Ecto neural progenitor cell (in vitro differentiated cells): ENCODE measurements at regions not wholly inside any gene's neighbourhood (a gene's known extent, or its start where the extent isn't known, plus 50 kb on each side); places are given as distances from the start of the nearest gene placed in this dataset.
A peak's percentile ranks its signal among the peaks of the same experiment; 100 is the strongest.
"Not testable (repeated sequence)": the region's sequence is repeated elsewhere in the genome, so short reads cannot be mapped to it uniquely, and the experiment has no call there.

Source experiments
- DNase-seq: peaks from one replicate; pipeline ENCODE4 v3.0.0-alpha.2; 2018; ENCODE audit warnings: low spot score

DNA sequence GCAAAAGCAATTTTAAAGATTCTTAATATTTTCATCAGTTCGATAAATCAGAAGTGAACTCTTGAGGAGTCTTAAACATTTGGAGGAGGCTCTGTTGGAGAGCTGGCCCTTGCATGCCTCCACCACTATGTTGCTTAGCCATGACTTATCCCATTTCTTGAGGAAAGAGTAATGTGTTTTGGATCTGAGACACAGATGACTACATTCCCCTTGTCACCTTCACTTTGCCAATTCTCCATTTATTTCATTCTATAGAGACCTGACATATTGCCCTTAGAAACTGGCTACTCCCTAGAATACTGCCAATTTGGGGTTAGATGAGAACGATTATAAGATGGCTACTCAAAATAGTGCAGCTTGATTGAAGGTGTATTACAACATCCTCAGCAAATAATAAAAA lies 157.4 kb upstream of the TMEM260 start:
- DNase-seq: no peak

DNA sequence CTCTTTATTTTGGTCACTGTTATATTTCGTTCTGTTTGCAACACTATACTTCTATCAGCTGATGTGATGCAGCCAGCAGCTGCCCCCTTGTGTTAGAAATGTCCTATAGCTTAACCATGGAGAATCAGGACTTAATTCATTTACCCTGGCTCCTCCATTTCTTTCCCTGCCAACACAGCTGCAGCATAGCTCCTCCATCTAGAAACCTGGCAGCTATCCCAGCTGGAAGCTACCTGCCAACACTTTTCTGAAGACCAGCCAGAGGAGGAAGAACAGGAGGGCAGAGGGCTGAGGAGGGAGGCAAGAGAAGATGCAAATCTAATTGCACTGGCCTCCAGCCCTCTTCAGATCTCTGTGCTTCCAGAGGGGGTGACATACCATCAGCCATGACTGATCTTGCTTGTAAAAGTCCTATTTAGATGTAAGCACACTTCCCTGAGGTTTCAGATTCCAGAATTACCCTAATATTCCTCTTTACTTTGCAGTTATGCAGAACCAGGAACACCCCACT lies 156.8 kb upstream of the TMEM260 start:
- no peak for DNase-seq

DNA sequence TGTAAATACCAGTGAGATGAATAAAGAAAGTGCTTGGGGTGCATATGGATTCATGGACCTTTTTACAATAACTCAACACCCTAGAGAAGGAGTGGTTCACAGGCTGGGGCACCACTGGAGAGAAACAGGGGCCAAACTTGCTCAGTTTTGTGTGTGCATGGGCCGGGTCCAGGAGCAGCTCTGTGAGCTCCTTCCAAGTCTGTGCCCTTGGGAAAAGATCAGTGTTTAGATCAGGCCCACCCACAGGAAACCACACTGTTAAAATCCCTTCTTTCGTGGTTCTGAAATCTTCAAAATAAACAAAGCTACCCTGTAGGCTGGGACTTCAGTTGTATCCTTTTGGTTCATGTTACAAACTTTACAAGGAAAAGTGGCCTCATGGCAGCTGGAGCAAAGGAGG lies 156.1 kb upstream of the TMEM260 start:
- DNase-seq: no peak

DNA sequence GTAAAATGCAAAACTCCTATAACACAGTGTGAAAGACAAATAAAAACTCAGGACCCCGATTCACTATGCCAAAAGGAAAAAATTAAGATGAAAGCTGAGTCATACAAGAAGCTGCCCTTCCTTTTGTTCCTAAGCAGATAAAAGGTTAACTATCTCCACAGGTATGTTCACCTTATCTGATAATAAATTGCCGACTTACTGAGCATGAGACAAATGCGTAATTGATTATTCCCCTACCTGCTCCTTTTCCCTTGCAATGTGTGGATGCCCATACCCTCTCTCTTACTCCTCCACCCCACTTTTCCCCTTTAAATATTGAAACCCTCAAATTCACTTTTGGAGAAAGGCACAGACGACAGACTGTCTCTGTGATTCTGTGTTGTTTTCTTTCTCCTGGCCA lies 148.6 kb upstream of the TMEM260 start:
- DNase-seq: no peak

DNA sequence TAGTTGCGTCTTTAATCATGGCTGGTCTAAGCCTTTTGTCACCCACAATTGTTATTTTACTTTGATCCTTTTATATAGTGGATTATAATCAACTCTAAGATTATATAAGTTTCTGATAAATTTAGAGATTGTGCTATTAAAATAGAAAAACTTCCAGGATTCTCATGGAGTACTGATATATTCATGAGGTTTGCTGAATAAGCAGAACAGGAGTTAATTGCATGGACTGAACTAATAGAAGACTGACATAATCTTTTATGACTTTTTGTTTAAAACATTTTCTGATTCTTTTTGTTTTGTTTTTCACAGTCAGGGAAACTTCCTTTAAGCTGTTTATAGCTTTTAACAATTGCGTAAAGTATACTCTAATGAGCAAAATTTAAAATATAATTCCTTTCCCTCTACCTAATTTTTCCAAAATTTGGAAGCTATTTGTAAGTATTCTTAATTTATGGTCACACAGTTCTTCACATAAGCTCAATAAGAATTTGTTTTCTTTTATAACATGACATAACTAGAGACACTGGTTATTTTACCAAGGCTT lies 129.9 kb upstream of the TMEM260 start:
- no peak for DNase-seq

DNA sequence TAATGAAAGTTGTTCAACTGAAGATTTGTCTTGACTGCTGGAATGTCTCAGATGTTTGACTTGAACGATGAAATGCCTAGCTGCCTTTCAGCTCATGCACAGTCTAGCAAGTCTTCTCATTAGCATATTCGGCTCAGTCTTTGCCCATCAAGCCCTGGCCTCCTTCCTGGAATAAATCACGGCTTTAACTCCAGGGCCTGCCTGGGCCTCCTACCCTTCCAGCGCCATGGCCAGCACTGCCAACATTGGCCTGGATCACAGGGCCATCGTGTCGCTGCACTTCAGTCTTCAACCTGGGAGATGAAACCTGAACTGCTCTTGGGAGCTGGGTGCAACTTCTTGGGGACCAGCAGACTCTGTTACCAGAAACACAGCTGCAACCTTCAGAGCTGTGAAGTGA lies 126.7 kb upstream of the TMEM260 start:
- DNase-seq: no peak

DNA sequence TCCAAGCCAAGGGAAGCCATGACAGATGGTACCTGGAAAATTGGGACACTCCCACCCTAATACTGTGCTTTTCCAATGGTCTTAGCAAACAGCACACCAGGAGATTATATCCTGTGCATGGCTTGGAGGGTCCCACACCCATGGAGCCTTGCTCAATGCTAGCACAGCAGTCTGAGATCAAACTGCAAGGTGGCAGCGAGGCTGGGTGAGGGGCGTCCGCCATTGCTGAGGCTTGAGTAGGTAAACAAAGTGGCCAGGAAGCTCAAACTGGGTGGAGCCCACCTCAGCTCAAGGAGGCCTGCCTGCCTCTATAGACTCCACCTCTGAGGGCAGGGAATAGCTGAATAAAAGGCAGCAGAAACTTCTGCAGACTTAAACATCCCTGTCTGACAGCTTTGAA lies 124.9 kb upstream of the TMEM260 start:
- not testable (repeated sequence) for DNase-seq

DNA sequence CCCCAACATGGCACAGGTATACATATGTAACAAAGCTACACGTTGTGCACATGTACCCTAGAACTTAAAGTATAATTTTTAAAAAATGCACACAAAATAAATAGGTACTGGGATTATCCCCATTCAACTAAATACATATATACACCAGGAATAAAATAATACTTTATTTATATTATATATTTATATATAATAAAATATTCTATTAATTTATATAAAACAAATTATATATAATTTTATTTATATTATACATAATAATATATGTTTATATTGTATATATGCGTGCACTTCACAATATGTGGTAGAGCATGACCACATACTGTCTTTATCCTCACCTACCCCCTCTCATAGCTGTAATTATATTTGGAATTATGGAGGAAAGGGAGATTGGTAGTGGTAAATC lies 119.1 kb upstream of the TMEM260 start:
- no peak for DNase-seq

DNA sequence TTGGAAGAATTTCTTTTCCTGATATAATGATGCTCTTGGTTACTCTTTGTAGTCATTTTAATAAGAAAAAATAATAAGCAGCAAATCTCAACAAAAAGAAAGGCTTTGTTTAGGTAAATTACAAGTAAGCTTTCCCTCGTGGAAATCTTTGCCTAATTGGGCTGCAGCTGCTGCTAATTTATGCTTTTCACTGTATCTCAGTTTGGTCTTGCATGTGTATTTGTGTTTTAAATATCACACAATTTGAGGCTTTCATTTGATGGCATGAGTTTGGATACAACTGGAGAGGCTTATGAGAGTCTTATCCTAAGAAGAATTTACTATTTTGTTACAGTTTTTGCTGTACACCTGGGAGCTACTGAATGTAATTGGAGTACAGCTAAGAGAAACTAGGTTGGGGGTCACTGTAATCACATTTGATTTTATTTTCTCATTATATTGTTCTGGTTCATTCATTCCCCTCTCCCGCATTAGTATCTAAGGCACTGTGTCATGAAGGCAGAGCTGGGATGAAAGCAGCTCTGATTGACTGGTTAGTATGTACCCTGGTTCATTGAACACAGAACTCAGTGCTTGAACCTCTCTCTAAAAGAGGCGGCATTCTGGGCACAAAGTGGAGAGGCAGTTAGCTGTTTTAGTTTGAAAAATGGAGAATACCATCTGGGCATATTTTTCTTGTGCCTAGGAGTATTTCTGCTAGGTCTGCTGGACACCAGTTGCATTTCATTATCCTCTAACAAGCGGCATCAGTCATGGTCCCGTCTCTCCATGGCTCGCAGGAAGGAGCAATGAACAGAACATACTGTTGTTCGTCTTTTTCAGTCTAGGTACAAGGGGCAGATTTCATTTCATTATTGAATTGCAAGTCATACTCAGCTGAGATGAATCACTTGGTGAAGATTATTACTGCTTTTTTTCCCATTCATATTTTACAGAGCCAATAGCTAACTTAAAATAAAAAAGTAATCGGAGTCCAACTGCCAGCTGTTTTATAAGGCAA lies 118.0 kb upstream of the TMEM260 start:
- DNase-seq: no peak

DNA sequence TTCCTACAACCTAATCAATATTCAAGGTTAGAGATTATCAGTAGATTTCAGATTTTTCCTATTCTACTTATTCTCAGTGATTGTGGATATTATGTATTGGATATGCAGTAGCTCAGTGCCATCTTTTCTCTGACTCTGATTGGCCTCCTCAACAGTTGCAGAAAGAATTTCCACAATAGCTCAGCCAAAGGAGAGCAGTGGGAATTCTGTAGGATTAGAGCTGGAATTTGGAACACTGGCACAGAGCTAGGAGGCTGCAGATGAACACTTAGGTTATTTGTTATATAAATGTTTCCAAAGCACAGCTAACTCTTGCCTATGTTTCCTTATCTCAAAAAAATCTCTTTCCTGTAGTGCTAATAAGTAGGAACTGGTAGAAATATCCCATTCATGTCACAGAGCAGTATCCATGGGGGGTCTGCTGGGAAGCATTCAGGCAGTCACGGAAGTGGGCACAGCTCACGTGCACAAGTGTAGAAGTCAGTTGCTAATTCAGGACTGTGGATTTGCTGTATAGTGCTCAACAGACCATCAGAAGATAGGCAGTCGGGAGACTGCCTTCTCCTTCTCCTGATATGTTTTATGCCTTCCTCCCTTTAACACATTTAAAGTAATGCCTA lies 116.2 kb upstream of the TMEM260 start:
- DNase-seq: no peak

DNA sequence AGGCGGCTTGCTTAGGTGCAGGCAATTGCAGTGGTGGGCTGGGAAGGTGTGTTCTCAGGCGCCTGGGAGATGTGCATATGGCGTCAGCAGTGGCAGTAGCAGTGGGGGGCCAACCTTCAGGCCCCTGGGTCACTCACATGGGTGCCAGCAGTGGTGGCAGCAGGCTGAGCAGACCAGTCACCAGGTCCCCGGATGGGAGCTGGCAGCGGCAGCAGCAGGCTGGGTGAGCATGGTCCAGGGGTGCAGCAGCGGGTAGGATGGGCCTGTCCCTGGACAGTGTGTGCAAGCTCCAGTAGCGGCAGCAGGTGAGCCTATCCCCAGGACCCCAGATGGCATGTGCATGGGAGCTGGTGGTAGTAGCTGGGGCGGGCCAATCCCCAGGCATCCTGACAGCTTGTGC lies 108.5 kb upstream of the TMEM260 start:
- no peak for DNase-seq

DNA sequence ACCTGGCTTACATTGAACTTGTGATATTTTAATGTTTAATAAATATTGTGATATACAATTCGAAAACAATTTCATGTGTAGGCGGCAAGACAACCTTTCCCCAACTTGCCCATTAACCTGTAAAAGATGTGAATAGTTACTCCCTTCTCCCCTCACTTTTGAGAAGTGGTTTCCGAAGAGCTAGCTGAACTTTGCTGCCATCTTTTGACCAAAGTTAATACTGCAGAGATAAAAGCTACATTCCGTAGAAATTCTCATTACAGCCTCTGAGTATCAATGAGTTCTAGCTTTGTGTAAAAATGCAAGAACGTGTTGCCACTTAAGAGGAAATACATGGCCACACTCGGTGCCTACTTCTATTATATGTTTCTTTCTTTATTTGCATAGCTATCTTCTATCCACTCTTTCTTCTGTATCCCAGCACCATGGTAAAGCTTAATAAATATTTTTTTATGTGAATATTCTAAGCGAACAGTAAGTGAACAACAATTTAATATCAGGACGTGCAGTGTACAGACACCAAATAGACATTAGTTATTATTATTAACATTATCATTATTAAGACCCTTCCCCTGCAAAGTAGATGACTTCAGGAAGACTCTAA lies 105.1 kb upstream of the TMEM260 start:
- DNase-seq: no peak

DNA sequence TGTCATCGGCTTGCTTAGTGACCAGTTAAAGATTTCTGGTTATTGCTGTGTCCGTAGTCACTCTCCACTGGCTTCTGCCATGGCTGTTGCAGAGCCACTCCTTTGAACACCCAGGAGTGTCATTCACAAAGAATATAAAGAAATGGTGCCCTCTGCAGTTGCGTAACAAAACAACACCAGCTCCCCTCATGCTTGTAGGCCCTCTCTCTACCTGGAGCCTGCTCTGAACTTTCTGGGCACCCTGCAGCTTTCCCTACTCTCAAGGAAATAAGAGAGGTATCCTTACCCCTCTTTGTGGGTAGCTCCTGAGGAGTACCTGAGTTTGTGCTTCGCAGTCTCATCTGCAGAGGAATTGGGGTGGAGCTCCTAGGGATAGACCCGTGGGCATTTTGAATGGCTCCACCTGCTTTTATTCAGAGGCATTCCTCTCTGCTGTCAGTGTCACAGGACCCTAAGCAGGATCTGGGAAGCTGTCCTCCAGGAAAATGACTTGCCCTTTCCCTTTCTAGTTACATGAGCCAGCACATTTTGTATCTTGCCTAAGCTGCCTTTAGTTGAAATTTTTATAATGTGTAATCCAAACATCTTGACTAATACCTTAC lies 97.2 kb upstream of the TMEM260 start:
- DNase-seq: peak; percentile 60

DNA sequence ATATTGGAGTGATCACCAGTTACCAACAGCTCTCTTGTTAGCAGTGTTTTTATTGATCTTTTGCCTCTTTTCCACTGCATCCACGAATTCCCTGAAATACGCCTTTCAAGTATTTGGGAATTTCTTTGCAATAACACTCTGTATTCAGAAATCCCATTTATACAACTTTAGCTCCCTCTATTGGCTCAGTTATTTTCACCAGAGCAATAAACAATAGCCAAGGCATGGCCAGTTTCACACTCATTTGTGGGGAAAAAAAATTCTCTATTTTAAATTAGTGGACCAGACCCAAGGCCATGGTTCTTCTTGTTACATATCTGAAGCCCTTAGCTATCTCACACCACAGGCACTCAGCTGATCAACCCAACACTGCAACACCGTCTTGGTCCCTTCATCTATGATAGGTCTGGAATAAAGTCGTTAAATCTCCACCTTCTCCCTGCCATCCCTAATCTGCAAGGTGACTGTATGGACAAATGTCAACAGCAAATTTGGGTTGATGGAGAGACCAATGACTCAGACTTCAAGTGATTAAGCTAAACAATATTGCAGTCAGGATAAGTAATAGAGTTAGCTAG lies 92.4 kb upstream of the TMEM260 start:
- DNase-seq: no peak

DNA sequence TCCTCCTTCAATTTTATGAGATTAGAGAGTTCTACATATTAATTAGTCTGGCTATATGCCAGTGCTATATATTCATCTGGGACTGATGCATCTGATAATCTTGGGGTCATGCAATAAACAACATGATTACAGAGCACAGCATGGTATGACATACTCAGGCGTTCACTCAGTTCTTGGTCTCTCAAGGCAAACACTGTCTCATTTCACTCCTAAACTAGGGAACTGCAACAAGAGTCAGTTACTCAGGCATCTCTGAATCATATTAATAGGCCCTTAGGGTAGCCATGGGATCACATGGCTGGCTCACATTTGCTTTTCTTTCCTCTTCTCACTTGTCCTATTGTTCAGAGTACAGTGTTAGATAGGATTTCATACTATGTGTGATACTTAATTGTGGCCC lies 91.8 kb upstream of the TMEM260 start:
- DNase-seq: no peak

DNA sequence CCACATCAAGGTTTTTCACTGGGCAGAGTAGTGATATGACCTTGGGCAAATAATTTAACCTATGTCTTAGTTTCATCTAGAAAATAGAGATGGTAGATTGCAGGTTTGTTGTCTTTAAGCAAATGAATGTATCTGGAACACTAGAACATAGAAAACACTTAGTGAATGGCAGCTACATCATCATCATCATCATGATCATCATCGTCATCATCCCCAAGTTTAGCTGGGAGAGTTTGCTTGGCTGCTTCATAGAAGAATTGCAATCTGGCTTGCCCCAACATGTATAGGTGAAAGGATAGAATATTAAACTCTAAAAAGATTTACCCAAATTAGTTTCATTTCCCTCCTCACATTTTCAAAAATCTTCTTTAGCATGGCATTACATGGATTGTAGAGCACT lies 91.3 kb upstream of the TMEM260 start:
- no peak for DNase-seq

DNA sequence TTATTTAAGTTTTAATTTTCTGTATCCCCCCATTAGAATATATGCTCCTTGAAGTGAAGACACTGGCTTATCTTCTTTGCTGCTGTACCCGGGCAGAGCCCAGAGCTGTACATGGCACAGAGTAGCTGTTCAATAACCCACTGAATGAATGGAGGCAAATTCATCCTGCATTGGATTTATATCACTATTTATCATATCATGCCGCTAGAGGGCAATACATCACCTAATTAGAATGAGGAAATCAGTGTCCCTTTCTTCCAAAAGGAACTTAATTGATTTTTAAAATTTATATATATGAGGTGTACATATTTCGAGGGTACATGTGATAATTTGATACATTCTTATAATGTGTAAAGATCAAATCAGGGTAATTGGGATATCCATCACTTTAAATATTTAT lies 89.2 kb upstream of the TMEM260 start:
- DNase-seq: no peak

DNA sequence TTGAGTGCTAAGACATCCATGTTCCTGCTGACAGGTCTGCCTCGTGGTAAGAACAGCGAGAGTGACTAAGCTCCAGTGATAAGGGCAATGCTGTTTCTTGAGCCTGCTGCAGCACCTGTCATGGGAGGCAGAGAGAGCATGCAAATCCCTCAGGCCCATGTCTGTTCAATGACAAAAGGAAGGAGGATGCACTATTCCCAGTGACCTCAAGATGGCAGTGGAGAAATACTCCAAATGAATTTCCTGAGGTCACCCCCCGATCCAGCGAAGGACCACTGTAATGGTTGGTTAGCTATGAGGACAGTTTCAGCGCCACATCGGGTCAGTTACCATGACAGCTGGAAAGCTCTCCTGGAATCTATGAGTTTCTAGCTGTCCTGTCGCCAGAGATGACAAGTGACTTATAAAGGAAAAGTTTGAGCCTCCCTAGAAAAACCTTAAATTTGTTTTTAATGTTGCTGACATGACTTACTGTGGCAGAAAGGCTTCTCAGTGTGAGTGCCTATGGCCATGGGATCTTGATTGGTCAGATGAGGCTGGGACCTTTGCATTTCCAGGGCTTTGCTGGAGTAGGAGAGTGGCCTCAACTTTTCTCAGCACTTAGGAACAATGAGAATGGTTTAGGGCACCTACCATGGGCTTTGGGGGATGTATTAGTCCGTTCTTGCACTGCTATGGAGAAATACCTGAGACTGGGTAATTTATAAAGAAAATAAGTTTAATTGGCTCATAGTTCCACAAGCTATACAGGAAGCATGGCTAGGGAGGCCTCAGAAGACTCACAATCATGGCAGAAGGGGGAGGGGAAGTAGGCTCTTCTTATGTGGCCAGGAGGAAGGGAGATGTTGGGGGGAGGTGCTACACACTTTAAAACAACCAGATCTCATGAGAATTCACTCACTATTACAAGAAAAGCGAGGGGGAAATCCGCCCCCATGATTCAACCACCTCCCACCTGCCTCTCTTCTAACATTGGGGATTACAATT lies 88.0 kb upstream of the TMEM260 start:
- peak; percentile 81 for DNase-seq

DNA sequence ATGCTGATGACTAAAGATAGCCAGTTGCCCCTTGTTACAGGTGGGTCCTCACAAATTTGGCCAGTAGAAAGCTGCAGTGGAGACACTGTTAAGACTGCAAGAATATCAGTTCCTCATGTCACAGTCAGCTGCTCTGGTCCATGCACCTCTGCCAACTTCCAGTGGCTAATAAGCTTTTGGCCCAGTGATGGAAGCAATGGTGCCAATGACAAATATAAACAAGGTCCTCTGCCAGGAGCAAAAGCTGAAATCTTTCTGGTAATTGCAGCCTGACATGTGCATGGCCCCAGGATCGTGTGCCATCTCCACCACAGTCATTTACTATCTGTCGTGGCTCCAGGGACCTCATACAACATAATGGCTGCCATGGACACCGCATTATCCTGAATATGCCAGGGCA lies 85.4 kb upstream of the TMEM260 start:
- DNase-seq: no peak

DNA sequence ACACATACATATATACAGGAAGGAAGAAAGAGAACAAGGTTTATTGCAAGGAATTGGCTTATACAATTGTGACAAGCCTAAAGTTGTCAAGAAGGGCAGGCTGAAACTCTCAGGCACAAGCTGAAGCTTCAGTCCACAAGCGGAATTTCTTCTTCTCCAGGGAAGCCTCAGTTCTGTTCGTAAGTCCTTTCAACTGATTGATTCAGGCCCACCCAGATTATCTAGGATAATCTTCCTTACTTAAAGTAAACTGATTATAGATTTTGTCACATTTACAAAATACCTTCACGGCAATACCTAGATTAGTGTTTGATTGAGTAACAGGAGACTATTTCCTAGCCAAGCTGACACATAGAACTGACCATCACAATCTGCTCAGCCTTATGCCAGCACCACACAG lies 81.5 kb upstream of the TMEM260 start:
- no peak for DNase-seq
